SK-N-SH treated with all-trans-retinoic acid at 6 μM for 48 hours (cell line): ENCODE measurements at regions not wholly inside any gene's neighbourhood (a gene's known extent, or its start where the extent isn't known, plus 50 kb on each side); places are given as distances from the start of the nearest gene placed in this dataset.

ENCODE experiments used
- PPARA ChIP-seq: fragments of 250-450 bp; sonication (Bioruptor Pico); IDR thresholded peaks from 2 replicates; pipeline ENCODE4 v1.5.0; 2020; ENCODE audit warnings: mild to moderate bottlenecking, borderline replicate concordance
- ZNF565 ChIP-seq: fragments of 450-650 bp; formaldehyde crosslinking; conservative IDR thresholded peaks from 2 replicates; pipeline ENCODE4 v1.5.0; 2020; ENCODE audit warnings: low read depth, mild to moderate bottlenecking, moderate library complexity
- TF ChIP-seq, protein P1 (sequence below): fragments of 250-450 bp; sonication (Bioruptor Pico); IDR thresholded peaks from 2 replicates; pipeline ENCODE4 v1.5.0; 2020; ENCODE audit warnings: mild to moderate bottlenecking, moderate library complexity

DNA sequence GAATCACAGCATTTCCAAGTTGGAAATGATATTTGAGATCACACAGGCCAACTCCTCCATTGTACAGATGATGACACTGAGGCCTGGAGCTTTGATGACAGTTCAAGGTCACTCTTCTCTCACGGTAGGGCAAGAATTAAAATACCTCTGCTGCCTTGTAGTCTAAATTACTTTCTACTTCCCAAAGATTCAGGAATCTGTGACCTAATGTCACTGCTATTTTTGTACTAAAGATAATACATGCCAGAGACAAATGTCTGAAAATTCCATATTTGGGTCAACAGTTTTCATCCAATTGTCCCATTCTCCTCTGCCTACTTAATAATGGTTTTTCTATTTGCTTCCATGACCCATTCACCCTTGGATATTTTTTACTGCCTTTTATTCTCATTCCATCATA, 160.0 kb downstream of the SOD2 start:
- TF ChIP-seq PPARA (CRISPR knock-in tag) (no peak), ZNF565 (CRISPR knock-in tag) (no peak)
- TF ChIP-seq, protein P1, sequence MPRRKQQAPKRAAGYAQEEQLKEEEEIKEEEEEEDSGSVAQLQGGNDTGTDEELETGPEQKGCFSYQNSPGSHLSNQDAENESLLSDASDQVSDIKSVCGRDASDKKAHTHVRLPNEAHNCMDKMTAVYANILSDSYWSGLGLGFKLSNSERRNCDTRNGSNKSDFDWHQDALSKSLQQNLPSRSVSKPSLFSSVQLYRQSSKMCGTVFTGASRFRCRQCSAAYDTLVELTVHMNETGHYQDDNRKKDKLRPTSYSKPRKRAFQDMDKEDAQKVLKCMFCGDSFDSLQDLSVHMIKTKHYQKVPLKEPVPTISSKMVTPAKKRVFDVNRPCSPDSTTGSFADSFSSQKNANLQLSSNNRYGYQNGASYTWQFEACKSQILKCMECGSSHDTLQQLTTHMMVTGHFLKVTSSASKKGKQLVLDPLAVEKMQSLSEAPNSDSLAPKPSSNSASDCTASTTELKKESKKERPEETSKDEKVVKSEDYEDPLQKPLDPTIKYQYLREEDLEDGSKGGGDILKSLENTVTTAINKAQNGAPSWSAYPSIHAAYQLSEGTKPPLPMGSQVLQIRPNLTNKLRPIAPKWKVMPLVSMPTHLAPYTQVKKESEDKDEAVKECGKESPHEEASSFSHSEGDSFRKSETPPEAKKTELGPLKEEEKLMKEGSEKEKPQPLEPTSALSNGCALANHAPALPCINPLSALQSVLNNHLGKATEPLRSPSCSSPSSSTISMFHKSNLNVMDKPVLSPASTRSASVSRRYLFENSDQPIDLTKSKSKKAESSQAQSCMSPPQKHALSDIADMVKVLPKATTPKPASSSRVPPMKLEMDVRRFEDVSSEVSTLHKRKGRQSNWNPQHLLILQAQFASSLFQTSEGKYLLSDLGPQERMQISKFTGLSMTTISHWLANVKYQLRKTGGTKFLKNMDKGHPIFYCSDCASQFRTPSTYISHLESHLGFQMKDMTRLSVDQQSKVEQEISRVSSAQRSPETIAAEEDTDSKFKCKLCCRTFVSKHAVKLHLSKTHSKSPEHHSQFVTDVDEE, result no peak
